Stimulated activated CD4-positive, alpha-beta T cell treated with anti-CD3 and anti-CD28 coated beads, Interleukin-1b, Interleukin-23, amount 100 ng/mL, for 48 hours (primary cell): ENCODE measurements at regions not wholly inside any gene's neighbourhood (a gene's known extent, or its start where the extent isn't known, plus 50 kb on each side); places are given as distances from the start of the nearest gene placed in this dataset.
"Not testable (repeated sequence)": the region's sequence is repeated elsewhere in the genome, so short reads cannot be mapped to it uniquely, and the experiment has no call there.

Experiments used
- DNase-seq: peaks from one replicate; pipeline ENCODE4 v3.0.0-alpha.2; 2020

DNA sequence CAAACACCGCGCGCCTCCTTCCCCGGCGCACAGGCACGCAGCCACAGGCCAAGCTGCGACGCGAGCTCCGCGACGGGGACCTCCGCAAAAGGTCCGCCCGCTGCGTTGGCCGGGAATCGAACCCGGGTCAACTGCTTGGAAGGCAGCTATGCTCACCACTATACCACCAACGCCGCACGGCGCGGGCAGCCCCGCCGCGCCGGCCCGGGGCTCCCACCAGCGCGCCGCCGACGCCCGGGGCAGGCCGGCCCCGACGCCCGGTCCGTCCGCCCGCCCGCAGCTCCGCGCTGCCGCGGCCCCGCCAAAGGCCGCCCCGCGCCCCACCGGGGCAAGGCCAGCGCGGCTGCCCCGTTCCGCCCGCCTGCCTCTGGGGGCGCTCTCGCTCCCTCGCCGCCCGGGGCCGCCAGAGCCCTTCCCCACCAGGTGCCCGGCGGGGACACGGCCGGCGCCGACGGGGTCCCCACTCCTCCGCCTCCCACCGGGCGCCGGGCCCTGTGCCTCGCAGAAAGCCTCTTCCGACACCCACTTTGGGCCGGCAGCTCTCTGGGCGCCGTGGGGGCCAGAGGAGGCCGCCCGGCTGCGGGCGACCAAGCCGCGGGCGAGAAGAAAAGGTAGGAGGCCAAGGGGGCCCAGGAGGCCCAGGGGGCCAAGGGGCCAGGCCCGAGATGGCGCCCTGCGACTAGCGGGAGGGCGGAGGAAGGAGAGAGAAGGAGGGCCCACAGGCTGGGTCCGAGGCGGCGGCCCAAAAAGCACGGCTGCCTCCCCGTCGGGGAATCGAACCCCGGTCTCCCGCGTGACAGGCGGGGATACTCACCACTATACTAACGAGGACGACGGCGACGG lies 50.2 kb upstream of the FCGR2A start:
- DNase-seq: not testable (repeated sequence)

DNA sequence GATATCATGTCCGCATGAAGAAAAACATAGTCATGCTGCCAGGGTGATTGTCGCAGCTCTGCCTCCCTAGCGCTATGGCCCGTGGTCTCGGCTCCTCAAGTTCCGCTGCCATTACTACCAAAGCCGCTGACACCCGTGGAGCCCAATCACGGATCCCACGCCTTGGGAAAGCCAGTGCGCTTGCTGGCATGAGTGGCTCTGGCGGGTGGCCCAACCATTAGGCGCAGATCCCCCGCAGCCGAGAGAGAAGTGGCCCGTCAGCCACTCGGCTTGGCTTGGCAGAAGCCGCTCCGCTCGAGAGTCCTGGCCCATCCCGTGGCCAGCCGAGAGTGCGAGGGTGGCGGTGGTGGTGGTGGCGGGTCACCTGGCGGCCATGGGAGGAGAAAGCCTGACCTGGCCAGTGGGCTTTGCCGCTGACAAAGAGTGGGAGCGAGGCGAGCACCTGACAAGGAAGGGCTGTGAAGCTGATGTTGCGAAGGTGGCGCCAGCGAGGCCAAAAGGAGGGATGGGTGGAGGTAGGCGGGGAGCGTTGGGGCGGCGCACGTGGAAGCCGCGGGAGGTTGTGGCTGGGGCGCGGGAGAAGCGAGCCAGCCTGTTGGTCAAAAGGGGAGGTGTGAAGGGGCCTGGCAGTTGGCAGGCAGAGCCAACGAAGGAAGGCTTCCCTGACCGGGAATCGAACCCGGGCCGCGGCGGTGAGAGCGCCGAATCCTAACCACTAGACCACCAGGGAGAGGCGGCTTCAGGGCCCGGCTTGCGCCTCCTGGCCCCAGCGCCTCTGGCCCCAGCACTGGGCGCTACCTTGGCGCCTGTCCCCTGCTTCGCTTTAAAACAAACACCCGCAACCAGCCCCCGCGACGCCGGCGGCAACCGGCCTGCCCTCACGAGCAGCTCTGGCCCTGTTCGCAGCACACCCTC lies 51.0 kb upstream of the FCGR2A start:
- peak; percentile 15 for DNase-seq

DNA sequence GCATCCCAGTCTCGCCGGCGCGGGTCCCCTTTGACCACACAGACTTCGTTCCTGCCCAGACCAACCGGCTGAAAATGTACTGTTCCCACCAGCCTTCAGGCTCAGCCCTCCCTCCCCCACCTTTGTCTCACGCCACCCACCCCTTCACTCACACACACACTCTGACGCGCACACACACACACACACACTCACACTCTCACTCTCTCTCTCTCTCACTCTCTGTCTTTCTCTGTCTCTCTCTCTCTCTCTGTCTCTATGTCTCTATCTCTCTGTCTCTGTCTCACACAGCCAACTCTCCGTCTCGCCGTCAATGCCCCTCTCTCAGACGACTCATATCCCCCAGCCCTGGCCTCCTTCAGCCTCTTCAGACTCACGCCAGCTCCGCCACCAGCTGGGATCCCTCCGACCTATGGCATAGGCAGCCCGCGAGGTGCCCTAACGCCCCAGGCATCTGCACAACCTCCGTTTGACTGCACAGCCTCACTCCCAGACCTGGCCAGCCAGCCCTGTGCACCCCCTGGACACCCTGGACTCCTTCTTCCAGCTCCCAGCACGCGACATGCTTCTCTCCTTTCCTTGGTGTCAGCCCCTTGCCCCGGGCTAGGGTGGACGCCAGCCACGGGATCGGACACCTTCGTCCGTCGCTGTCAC lies 53.4 kb upstream of the FCGR2A start:
- not testable (repeated sequence) for DNase-seq

DNA sequence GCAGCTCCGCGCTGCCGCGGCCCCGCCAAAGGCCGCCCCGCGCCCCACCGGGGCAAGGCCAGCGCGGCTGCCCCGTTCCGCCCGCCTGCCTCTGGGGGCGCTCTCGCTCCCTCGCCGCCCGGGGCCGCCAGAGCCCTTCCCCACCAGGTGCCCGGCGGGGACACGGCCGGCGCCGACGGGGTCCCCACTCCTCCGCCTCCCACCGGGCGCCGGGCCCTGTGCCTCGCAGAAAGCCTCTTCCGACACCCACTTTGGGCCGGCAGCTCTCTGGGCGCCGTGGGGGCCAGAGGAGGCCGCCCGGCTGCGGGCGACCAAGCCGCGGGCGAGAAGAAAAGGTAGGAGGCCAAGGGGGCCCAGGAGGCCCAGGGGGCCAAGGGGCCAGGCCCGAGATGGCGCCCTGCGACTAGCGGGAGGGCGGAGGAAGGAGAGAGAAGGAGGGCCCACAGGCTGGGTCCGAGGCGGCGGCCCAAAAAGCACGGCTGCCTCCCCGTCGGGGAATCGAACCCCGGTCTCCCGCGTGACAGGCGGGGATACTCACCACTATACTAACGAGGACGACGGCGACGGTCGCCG lies 57.4 kb upstream of the FCGR2A start:
- DNase-seq: not testable (repeated sequence)

DNA sequence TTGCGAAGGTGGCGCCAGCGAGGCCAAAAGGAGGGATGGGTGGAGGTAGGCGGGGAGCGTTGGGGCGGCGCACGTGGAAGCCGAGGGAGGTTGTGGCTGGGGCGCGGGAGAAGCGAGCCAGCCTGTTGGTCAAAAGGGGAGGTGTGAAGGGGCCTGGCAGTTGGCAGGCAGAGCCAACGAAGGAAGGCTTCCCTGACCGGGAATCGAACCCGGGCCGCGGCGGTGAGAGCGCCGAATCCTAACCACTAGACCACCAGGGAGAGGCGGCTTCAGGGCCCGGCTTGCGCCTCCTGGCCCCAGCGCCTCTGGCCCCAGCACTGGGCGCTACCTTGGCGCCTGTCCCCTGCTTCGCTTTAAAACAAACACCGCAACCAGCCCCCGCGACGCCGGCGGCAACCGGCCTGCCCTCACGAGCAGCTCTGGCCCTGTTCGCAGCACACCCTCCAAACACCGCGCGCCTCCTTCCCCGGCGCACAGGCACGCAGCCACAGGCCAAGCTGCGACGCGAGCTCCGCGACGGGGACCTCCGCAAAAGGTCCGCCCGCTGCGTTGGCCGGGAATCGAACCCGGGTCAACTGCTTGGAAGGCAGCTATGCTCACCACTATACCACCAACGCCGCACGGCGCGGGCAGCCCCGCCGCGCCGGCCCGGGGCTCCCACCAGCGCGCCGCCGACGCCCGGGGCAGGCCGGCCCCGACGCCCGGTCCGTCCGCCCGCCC lies 58.1 kb upstream of the FCGR2A start:
- not testable (repeated sequence) for DNase-seq

DNA sequence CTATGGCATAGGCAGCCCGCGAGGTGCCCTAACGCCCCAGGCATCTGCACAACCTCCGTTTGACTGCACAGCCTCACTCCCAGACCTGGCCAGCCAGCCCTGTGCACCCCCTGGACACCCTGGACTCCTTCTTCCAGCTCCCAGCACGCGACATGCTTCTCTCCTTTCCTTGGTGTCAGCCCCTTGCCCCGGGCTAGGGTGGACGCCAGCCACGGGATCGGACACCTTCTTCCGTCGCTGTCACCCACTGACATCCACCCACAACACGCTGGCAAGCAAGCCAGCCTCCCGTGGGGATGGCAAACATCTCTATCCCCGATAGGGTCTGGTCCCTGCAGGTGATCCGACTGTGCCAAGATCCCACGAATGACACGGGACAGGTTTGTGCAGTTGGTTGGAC lies 60.5 kb upstream of the FCGR2A start:
- peak; percentile 13 for DNase-seq

DNA sequence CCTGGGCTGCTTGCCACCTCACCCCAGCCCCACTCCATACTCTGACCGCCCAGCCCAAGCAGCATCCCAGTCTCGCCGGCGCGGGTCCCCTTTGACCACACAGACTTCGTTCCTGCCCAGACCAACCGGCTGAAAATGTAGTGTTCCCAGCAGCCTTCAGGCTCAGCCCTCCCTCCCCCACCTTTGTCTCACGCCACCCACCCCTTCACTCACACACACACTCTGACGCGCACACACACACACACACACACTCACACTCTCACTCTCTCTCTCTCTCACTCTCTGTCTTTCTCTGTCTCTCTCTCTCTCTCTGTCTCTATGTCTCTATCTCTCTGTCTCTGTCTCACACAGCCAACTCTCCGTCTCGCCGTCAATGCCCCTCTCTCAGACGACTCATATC lies 61.0 kb upstream of the FCGR2A start:
- DNase-seq: not testable (repeated sequence)

DNA sequence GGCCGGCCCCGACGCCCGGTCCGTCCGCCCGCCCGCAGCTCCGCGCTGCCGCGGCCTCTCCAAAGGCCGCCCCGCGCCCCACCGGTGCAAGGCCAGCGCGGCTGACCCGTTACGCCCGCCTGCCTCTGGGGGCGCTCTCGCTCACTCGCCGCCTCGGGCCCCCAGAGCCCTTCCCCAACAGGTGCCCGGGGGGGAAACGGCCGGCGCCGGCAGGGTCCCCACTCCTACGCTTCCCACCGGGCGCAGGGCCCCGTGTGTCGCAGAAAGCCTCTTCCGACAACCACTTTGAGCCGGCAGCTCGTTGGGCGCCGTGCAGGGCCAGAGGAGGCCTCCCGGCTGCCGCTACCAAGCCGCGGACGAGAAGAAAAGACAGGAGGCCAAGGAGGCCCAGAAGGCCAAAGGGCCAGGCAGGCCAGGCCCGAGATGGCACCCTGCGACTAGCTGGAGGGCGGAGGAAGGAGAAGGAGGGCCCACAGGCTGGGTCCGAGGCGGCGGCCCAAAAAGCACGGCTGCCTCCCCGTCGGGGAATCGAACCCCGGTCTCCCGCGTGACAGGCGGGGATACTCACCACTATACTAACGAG lies 64.9 kb upstream of the FCGR2A start:
- peak; percentile 73 for DNase-seq

DNA sequence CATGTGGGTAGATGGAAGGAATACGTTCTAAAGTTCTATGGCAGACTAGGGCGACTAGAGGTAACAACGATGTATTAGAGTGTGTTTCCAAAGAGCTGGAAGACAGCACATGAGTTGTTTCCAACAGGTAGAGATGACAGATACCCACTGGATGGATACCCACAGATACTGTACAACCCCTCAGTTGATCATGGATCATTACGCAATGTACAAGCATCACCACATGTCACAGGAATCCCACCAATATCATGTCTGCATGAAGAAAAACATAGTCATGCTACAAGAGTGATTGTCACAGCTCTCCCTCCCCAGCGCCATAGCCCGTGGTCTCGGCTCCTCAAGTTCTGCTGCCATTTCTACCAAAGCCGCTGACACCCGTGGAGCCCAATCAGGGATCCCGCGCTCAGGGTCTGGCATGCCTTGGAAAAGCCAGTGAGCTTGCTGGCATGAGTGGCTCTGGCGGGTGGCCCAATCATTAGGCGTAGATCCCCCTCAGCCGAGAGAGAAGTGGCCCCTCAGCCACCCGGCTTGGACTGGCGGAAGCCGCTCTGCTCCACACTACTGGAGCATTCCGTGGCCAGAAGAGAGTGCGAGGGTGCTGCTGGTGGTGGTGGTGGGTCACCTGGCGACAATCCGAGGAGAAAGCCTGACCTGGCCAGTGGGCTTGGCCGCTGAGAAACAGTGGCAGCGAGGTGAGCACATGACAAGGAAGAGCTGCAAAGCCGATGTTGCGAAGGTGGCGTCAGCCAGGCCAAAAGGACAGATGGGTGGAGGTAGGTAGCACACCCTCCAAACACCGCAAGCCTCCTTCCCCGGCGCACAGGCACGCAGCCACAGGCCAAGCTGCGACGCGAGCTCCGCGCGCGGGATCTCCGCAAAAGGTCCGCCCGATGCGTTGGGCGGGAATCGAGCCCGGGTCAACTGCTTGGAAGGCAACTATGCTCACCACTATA lies 65.7 kb upstream of the FCGR2A start:
- peak; percentile 50 for DNase-seq

DNA sequence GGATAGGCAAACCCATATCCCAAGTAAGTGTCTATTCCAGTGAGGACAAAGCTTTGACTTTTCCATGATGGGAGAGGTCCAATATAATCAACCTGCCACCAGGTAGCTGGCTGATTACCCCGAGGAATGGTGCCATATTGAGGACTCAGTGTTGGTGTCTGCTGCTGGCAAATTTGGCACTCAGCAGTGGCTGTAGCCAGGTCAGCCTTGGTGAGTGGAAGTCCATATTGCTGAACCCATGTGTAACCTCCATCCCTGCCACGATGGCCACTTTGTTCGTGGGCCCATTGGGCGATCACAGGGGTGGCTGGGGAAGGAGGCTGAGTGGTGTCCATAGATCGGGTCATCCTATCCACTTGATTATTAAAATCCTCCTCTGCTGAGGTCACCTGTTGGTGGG lies 65.5 kb upstream of the CFAP126 start:
- DNase-seq: not testable (repeated sequence)

DNA sequence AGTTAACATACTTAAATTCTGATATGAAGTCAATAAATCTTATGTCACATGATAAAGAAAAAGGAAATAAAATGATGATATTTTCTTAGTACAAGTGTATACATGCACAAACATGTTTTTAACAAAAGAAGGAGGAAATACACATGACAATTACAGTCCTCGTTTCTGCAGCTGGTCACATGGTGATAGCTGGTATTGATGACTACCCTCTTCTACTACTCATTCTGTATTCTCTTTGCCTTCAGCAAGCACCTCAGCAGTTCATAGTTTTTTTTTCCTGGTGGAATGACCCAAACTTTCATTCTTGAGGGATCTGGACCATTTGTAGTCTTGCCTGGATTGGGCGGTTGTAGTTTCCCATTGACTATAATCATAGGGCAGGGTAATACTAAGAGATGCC lies 64.4 kb upstream of the CFAP126 start:
- DNase-seq: no peak

DNA sequence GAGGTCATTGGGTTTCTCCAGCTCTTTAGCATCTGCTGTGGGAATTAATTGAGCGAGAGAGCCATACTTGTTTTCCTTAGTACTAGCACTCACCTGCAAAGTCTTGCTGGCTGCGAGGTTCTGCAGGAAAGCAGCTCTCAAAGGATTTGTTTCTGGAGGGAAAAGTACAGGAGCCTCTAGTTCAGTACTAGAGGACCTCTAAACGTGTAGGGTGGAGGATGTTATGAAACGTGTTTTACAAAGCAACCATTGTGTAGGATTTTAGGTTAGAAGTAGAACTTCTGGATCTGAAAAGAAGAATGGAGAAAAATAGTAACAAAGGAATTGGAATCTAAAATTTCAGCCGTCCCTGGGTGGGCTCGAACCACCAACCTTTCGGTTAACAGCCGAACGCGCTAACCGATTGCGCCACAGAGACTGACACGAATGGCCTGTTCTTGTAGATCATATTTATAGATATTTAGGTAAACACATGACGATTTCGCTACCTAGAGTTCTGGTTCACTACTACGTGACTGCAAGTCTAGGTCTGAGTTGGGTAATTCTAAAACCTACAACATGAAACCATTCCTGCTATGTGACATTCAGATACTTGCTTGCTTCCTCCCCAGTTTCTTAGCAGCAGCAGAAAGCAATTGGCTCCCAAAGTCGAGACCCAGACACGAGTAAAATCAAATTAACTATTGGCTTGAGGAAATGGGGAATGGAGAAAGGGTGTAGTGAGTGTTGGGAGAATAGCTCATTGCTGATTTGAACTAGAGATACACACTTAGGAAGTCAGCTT lies 60.2 kb upstream of the CFAP126 start:
- peak; percentile 57 for DNase-seq

DNA sequence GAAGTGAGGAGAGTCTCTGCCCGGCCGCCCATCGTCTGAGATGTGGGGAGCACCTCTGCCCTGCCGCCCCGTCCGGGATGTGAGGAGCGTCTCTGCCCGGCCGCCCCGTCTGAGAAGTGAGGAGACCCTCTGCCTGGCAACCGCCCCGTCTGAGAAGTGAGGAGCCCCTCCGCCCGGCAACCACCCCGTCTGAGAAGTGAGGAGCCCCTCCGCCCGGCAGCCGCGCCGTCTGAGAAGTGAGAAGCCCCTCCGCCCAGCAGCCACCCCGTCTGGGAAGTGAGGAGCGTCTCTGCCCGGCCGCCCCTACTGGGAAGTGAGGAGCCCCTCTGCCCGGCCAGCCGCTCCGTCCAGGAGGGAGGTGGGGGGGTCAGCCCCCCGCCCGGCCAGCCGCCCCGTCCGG lies 55.2 kb upstream of the CFAP126 start:
- DNase-seq: not testable (repeated sequence)

DNA sequence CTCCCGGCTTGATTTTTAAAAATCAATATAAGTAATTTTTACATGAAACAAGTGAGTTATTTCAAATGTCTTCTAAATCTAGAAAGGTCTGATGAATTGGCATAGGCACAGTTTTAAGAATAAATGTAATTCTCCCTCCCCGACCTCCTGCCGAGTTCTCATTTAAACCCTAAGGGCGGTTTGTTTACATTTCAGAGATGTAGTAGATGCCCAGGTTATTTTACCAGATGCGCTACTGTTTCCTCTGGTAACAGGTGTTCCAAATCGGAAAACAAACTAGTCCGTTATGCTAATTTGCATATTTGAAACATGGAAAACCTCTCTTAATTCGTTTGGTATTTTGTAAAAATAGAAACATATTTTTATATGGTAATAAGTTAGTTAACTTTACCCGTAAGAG lies 53.8 kb upstream of the CFAP126 start:
- DNase-seq: no peak

DNA sequence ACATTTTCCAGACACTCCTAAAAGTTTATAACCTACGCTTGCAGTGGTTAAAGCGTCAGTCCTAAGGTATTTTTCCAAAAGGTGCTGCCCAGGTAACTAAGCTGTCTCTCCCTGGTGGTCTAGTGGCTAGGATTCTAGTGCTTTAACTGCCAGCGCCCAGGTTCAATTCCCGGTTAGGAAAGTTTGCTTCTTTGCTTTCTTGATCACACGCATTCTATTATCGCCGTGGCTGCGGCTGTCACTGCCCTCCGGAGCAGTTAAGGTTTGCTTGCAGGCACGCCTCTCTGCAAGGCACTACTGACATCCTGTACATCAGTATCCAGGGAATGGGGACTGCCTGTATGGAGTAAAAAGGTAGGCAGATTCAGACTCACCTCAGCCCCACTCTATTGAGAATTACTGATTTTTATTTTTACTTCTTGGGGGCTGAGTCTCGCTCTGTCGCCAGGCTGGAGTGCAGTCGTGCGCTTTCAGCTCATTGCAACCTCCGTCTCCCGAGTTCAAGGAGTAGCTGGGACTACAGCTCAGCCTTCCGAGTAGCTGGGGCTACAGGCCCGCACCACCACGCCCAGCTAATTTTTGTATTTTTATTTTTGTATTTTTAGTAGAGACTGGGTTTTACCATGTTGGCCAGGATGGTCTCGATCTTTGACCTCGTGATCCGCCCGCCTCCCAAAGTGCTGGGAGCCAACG lies 53.2 kb upstream of the CFAP126 start:
- no peak for DNase-seq

DNA sequence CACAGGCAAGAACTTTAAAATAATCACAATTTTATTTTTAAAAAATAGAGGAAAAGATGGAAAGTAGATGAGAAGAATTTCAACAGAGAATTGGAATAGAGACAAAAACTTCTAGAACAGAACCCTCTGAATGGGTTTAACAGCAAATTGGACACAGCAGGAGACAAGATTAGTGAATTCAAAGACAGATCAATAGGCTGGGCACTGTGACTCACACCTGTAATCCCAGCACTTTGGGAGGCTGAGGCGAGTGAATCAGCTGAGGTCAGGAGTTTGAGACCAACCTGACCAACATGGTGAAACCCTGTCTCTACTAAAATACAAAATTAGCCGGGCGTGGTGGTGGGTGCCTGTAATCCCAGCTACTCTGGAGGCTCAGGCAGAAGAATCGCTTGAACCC lies 49.9 kb upstream of the CFAP126 start:
- not testable (repeated sequence) for DNase-seq
